Transverse colon (tissue), 4 donors: ENCODE measurements at regions not wholly inside any gene's neighbourhood (a gene's known extent, or its start where the extent isn't known, plus 50 kb on each side); places are given as distances from the start of the nearest gene placed in this dataset.

Experiments used
- DNase-seq: peaks from one replicate; pipeline ENCODE4 v3.0.0-alpha.2; 2019
- H3K27ac ChIP-seq, 4 donors: fragments of 200-600 bp; sonication (generic); 2 replicates each; pipeline ENCODE4 v1.5.1; 2016 to 2018; ENCODE audit warnings: inconsistent platforms in 4 of 4
- H3K27me3 ChIP-seq: fragments of 200-600 bp; sonication (generic); 2 replicates; pipeline ENCODE4 v1.5.1; 2017; ENCODE audit warnings: inconsistent platforms
- H3K36me3 ChIP-seq, 4 donors: fragments of 200-600 bp; sonication (generic); 2 replicates each; pipeline ENCODE4 v1.5.1; 2017 to 2019; ENCODE audit warnings: inconsistent platforms in 4 of 4
- H3K4me1 ChIP-seq, 4 donors: fragments of 200-600 bp; sonication (generic); 2 replicates each; pipeline ENCODE4 v1.5.1; 2017 to 2020; ENCODE audit warnings: inconsistent platforms in 4 of 4
- H3K4me3 ChIP-seq, 4 donors: fragments of 200-600 bp; sonication (generic); 1 replicate in 1 of 4; 2 replicates in 3 of 4; pipeline versions ENCODE4 v1.5.1 to v1.6.1; 2017 to 2019; ENCODE audit warnings: inconsistent platforms in 4 of 4
- H3K9me3 ChIP-seq, 2 donors: fragments of 200-600 bp; sonication (generic); 2 replicates each; pipeline ENCODE4 v1.5.1; 2017 to 2019; ENCODE audit warnings: inconsistent platforms in 2 of 2
- EP300 ChIP-seq: sonication (generic); formaldehyde crosslinking; IDR thresholded peaks from one replicate; pipeline ENCODE4 v1.6.1; 2017; ENCODE audit warnings: antibody characterized with exemption, low read depth
- POLR2A ChIP-seq: fragments of 450-650 bp; IDR thresholded peaks from one replicate; pipeline ENCODE4 v1.6.1; 2016; ENCODE audit warnings: antibody characterized with exemption, mild to moderate bottlenecking, moderate library complexity
- POLR2AphosphoS5 ChIP-seq, 3 donors: sonication (generic); formaldehyde crosslinking; IDR thresholded peaks; one replicate each; pipeline ENCODE4 v1.6.1; 2016; ENCODE audit warnings: antibody characterized with exemption in 3 of 3
- WGBS, 2 donors: methylation state at CpG; one replicate each; pipeline ENCODE4 v1.1.5; 2018; ENCODE audit warnings: low coverage in 1 of 2; 5-methylcytosine and 5-hydroxymethylcytosine counted together
- in situ Hi-C, 4 donors: fragments of 200-750 bp; cut with MboI; loops; one replicate each; pipeline versions ENCODE4 v1.15.0 to v1.15.1; 2017; ENCODE audit warnings: low sequenced_read_pairs in 3 of 4, low pct_ligation_motif_present in 1 of 4, low pct_unique_long_range_greater_than_20kb in 1 of 4
- intact Hi-C: fragments of 100-400 bp; cut with DNase I; formaldehyde crosslinking; loops from one replicate; pipeline ENCODE4 v1.15.1; 2023; ENCODE audit warnings: low total_unique reads
- TF ChIP-seq, protein P1 (sequence below), 5 experiments: fragments of 200-600 bp in 3 of 5; fragments of 450-650 bp in 2 of 5; sonication (generic) in 3 of 5; IDR thresholded peaks; 1 replicate in 2 of 5; 2 replicates in 3 of 5; pipeline ENCODE4 v1.5.1; 2016 to 2017; ENCODE audit warnings: antibody characterized with exemption in 5 of 5, inconsistent platforms in 3 of 5, mild to moderate bottlenecking in 2 of 5, moderate library complexity in 1 of 5

DNA sequence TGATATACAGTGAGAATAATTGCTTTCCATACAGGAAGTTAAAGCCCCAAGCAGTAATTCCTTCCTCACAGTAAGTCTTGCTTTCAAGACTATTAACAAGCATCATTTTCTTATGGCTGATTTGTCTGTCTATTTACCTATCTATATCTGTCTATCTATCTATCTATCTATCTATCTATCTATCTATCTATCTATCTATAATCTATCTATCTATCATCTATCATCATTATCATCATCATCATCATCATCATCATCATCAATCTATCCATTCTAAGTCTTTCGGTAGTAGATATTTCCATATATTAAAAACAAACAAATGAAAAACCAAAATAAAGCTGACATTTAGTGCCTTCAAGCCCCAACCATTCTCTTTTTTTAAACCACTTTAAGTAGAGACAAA, 224.4 kb upstream of the RXFP2 start:
- DNase-seq, result no peak
- intact Hi-C loops (no loop called here), in situ Hi-C loops (no loop called here)
- H3K27ac ChIP-seq, result no peak overlapping the region
- H3K27me3 ChIP-seq, result no peaks in the 10 kb centered on the region
- H3K4me3 ChIP-seq, result no peak overlapping the region
- H3K36me3 ChIP-seq, result no peaks in the 10 kb centered on the region
- H3K9me3 ChIP-seq, result no peaks in the 10 kb centered on the region
- H3K4me1 ChIP-seq, result no peaks in the 10 kb centered on the region
- 80 to 91% methylated on average over 1 of the region's 1 CpG for WGBS, 2 donors
- TF ChIP-seq, protein P1, sequence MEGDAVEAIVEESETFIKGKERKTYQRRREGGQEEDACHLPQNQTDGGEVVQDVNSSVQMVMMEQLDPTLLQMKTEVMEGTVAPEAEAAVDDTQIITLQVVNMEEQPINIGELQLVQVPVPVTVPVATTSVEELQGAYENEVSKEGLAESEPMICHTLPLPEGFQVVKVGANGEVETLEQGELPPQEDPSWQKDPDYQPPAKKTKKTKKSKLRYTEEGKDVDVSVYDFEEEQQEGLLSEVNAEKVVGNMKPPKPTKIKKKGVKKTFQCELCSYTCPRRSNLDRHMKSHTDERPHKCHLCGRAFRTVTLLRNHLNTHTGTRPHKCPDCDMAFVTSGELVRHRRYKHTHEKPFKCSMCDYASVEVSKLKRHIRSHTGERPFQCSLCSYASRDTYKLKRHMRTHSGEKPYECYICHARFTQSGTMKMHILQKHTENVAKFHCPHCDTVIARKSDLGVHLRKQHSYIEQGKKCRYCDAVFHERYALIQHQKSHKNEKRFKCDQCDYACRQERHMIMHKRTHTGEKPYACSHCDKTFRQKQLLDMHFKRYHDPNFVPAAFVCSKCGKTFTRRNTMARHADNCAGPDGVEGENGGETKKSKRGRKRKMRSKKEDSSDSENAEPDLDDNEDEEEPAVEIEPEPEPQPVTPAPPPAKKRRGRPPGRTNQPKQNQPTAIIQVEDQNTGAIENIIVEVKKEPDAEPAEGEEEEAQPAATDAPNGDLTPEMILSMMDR (IDR thresholded peaks at IDR 0.05), result no peak

DNA sequence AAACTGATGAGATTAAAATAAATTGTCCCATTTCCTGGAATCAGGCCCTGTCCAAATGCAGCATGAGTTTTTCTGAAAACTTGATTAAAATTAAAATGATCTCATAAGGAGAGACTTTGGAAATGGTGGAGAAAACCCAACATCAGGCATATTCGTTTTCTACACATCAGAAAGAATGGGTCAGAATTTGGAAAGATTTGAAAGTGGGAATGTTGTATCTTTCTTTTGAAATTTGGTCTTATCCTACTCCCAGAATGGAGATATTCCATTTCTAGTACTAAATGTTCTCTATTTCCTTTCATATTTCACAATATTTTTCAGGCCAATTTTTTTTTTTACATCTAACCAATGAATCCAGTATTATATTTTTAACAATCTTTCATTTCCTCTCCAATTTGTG, 223.9 kb upstream of the RXFP2 start:
- Histone ChIP-seq H3K36me3 (no peaks in the 10 kb centered on the region), H3K27ac (no peak overlapping the region), H3K27me3 (no peaks in the 10 kb centered on the region), H3K9me3 (no peaks in the 10 kb centered on the region), H3K4me1 (no peaks in the 10 kb centered on the region), H3K4me3 (no peak overlapping the region)
- in situ Hi-C loops (no loop called here), intact Hi-C loops (no loop called here)
- DNase-seq, result no peak
- TF ChIP-seq, protein P1 (IDR thresholded peaks at IDR 0.05), result no peak
- TF ChIP-seq EP300 (no peak), POLR2A (no peak), POLR2AphosphoS5 (IDR thresholded peaks at IDR 0.05) (no peak)
- WGBS, 2 donors, result 78 to 80% methylated on average over 1 of the region's 1 CpG

DNA sequence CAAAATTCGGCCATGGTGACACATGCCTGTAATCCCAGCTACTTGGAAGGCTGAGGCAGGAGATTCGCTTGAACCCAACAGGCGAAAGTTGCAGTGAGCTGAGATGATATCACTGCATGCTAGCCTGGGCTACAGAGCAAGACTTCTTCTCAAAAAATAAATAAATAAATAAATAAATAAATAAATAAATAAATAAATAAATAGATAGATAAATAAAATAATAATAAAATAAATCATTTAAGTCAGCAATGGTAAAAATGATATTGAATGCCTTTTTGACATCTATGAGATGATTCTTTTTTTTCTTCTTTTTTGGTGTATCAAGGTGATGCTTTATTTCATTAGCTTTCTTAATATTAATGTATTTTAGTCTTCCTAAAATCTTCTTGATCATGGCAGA, 221.7 kb upstream of the RXFP2 start:
- in situ Hi-C loops, result no loop called here

DNA sequence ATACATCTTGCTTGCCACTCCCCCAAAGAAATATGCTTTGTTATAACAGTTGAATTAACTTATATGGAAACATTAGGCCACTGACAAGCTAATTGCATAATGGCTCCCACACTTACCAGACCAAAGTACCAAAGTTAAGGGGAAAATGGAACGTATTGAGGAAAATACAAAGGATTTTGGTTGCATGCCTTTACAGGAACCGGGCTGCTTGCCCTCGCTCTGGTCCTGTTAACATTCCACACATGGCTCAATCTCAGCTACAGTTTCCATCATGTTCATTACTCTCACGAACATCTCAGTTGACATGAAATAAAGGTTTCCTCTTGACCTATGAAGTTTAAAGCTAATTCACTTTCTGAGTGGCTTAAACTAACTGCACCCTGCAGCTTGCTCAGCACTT, 220.7 kb upstream of the RXFP2 start:
- H3K36me3 ChIP-seq, result no peaks in the 10 kb centered on the region
- intact Hi-C loops, result no loop called here
- 56 to 70% methylated on average over 4 of the region's 4 CpGs for WGBS, 2 donors

More for the DNA sequence above, 221.7 kb upstream of the RXFP2 start:
- Histone ChIP-seq H3K4me3 (no peak overlapping the region), H3K27me3 (no peaks in the 10 kb centered on the region), H3K4me1 (no peaks in the 10 kb centered on the region), H3K9me3 (no peaks in the 10 kb centered on the region), H3K27ac (no peak overlapping the region), H3K36me3 (no peaks in the 10 kb centered on the region)
- TF ChIP-seq EP300 (no peak), POLR2AphosphoS5 (IDR thresholded peaks at IDR 0.05) (no peak), POLR2A (no peak)
- TF ChIP-seq, protein P1 (IDR thresholded peaks at IDR 0.05), result no peak
- intact Hi-C loops, result no loop called here
- DNase-seq, result no peak
- WGBS, 2 donors, result 96% methylated on average over 3 of the region's 3 CpGs; no CpG with 5 or more reads in 1 of the 2 donors

DNA sequence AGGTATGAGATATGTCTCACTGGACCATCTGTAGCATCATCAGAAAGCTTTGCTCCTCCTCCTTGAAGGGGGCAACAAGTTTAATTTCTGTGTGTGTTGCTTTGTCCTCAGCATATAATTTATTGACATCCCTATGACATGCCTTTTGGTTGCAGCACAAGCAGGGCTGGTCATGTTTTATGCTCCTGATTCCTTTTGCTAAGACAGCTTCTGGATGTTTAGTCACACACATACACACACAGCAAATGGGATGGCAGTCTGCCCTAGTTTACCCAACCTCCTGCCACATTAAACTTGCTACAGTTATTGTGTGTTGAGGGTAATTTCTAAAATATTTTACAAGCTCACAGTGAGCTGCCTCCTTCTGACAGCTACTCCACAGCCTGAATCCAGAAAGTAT, 217.9 kb upstream of the RXFP2 start:
- in situ Hi-C loops (no loop called here), intact Hi-C loops (no loop called here)
- H3K27me3 ChIP-seq, result no peaks in the 10 kb centered on the region
- no peaks in the 10 kb centered on the region for H3K4me1 ChIP-seq
- no peak overlapping the region for H3K4me3 ChIP-seq
- H3K27ac ChIP-seq, result no peak overlapping the region
- H3K9me3 ChIP-seq, result no peaks in the 10 kb centered on the region
- DNase-seq, result no peak
- H3K36me3 ChIP-seq, result no peaks in the 10 kb centered on the region
- no peak for TF ChIP-seq POLR2AphosphoS5 (IDR thresholded peaks at IDR 0.05)
- no peak for TF ChIP-seq POLR2A
- TF ChIP-seq EP300, result no peak
- TF ChIP-seq, protein P1 (IDR thresholded peaks at IDR 0.05), result no peak

More for the DNA sequence above, 220.7 kb upstream of the RXFP2 start:
- Histone ChIP-seq H3K4me1 (no peaks in the 10 kb centered on the region), H3K9me3 (no peaks in the 10 kb centered on the region), H3K27me3 (no peaks in the 10 kb centered on the region), H3K27ac (no peak overlapping the region), H3K4me3 (no peak overlapping the region)
- in situ Hi-C loops, result no loop called here
- no peak for TF ChIP-seq POLR2A
- TF ChIP-seq POLR2AphosphoS5 (IDR thresholded peaks at IDR 0.05), result no peak
- TF ChIP-seq EP300, result no peak
- no peak for DNase-seq
